ENCODE measurements at regions not wholly inside any gene's neighbourhood (a gene's known extent, or its start where the extent isn't known, plus 50 kb on each side); places are given as distances from the start of the nearest gene placed in this dataset.

DNA sequence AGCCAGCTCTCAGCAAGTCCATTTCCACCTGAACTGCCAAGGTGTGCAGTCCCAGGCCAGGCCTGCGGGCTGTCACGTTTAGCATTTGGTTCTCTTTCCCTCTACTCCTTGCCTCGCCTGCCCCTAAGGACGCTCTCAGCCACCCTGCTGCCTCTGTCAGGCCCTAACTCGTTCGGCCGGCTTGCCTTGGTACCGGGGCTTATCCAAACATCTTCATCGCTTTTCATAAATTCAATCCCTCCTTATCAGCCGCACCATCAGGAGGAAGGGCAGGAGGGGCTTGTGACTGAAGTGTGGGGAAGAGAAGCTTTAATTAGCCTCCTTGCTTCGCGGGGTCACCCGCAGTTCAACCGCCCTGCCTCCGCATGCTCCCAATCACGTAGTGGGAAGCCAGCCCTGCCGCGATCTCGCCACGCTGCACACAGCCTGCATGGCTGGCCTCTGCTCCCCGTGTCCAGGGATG is 231.1 kb downstream of the SOX9 start:
- TF ChIP-seq POLR2A (IDR thresholded peaks at IDR 0.05; ENCODE audit: low read depth, low read length) (no peak), CTCF (IDR thresholded peaks at IDR 0.05; ENCODE audit: extremely low read depth in 1 of 2, insufficient read depth in 1 of 2, low read depth in 1 of 2, low read length in 2 of 2) (no peak), POLR2AphosphoS5 (IDR thresholded peaks at IDR 0.05; ENCODE audit: insufficient read depth, low read depth, low read length) (no peak), EZH2 (IDR thresholded peaks at IDR 0.05; ENCODE audit: borderline replicate concordance, low read depth, low read length, severe bottlenecking) (no peak), MYC (IDR thresholded peaks at IDR 0.05; ENCODE audit: low read depth, low read length) (no peak)
